ENCODE measurements at regions not wholly inside any gene's neighbourhood (a gene's known extent, or its start where the extent isn't known, plus 50 kb on each side); places are given as distances from the start of the nearest gene placed in this dataset.
A peak's percentile ranks its signal among the peaks of the same experiment; 100 is the strongest.

DNA sequence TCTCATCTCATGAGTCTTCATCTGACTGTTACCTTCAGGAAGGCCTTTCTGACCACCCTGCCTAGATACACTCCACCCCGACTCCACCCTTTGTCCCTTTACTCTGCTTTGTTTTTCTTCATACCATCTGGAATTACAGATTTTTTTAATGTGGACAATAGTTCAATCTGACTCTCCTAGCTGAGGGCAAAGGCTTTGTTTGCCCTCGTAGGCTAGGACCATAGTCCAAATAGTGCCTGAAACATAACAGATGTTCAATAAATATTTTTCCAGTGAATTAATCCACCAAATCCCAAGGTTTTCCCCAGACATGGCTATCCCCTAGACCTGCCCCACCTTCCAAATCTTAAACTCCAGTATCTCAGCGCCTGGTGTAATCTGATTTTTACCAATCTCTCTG is 176.5 kb upstream of the GJB5 start:
- H3K4me3 ChIP-seq (ENCODE audit: low read depth, low read length) = no peak overlapping the region
- TF ChIP-seq, protein P1, sequence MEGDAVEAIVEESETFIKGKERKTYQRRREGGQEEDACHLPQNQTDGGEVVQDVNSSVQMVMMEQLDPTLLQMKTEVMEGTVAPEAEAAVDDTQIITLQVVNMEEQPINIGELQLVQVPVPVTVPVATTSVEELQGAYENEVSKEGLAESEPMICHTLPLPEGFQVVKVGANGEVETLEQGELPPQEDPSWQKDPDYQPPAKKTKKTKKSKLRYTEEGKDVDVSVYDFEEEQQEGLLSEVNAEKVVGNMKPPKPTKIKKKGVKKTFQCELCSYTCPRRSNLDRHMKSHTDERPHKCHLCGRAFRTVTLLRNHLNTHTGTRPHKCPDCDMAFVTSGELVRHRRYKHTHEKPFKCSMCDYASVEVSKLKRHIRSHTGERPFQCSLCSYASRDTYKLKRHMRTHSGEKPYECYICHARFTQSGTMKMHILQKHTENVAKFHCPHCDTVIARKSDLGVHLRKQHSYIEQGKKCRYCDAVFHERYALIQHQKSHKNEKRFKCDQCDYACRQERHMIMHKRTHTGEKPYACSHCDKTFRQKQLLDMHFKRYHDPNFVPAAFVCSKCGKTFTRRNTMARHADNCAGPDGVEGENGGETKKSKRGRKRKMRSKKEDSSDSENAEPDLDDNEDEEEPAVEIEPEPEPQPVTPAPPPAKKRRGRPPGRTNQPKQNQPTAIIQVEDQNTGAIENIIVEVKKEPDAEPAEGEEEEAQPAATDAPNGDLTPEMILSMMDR (conservative IDR thresholded peaks at IDR 0.05; ENCODE audit: low read depth, low read length) = no peak
- DNase-seq (ENCODE audit: low read depth) = no peak

DNA sequence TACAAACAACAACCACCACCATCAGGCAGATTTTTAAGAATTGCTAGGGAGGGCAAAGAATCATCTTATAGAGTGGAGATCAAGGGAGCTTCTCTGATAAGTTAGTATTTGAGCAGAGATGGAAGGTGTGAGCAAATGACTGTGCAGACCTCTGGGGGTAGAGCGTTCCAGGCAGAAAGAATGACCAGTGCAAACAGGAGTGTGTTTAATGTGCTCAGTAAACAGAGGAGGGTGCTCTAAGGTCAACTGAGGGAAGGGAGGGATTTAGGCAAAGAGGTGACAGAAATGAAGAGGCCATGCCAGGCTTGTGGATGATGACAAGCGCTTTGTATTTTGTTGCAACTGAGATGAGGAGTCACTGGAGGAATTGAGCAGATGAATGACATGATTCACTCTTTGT is 172.5 kb upstream of the GJB5 start:
- no peak for DNase-seq (ENCODE audit: low read depth)
- TF ChIP-seq, protein P1 (conservative IDR thresholded peaks at IDR 0.05; ENCODE audit: low read depth, low read length) = no peak
- no peak overlapping the region for H3K4me3 ChIP-seq (ENCODE audit: low read depth, low read length)

DNA sequence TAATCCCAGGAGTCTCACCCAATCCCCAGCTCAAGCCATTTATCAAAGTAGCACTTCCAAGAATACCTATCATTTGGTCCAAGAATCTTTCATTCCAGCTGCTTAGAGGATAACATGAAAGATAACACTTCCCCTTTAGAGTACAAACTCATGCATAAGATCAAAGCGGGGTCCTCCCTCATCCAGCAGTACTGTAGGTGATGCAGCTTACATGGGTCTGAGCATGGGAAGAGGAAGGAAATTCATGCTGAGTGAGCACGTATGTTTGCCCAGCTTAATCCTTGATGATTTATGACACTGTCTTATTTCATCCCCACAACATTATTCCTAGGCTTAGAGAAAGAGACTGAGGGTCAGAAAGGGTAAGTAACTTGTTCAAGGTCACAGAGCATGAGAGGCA is 167.1 kb upstream of the GJB5 start:
- DNase-seq (ENCODE audit: low read depth) = no peak
- H3K4me3 ChIP-seq (ENCODE audit: low read depth, low read length) = no peak overlapping the region
- TF ChIP-seq, protein P1 (conservative IDR thresholded peaks at IDR 0.05; ENCODE audit: low read depth, low read length) = no peak

DNA sequence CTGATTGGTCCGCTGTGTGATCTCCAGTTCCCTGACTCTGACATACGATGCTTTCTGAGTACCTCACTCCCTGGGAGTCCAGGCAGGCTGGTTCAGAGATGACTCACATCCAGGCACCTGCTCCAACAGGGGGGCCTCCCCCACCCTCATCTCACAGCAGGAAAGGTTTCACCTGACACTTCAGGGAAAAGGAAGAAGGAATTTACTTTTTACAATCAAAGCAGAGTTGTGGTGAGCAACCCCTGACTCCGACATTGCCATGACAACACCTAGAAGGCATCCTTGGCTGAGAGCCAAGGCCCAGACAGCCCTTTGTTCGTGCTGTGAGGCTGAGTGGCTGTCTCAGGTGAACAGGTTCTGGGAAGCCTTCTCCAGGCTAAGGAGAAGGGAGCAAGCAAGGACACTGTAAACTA is 164.6 kb upstream of the GJB5 start:
- H3K4me3 ChIP-seq (ENCODE audit: low read depth, low read length) = no peak overlapping the region
- TF ChIP-seq, protein P1 (conservative IDR thresholded peaks at IDR 0.05; ENCODE audit: low read depth, low read length) = no peak
- no peak for DNase-seq (ENCODE audit: low read depth)

DNA sequence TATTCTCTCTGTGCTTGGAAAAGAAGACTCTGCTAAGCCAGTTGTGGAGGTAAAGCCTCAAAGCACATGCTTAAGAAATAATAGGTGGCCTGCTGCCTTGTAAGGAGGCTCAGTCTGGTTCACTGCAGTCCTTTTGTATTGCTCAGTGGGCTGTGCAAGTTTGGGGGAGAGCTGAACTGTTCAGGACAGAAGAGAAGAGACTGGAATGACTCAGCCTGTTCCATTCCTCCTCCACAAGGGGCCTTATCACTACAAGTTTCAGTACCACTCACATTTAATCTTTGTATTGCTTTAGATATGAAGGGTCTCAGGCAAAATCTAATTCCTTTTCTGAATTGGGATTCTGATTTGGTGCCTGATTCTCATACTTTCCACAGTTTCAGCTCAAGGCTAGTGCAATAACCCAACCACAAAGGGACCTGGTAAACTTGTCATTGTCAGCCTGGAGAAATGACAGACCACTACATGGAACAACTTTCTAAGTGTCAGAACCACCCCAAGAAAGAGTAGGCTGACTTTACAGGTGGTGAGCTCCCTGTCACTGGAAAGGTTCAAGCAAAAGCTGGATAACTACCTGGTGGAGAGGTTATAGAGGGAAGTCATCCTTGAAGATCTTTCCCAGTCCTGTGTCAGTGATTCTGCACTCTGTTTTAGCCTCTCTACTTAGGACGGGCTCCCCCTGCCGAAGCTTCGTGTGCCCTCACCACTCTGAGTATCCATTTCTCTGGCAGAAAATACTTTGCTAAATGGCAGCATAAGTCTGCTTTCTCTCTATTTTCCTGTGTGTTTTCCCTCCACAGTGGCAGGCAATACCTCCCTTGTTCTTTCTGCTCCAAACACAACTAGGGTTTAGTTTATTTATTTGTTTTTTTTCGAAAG is 162.9 kb upstream of the GJB5 start:
- TF ChIP-seq, protein P1 (conservative IDR thresholded peaks at IDR 0.05; ENCODE audit: low read depth, low read length) = no peak
- no peak overlapping the region for H3K4me3 ChIP-seq (ENCODE audit: low read depth, low read length)
- DNase-seq (ENCODE audit: low read depth) = no peak

DNA sequence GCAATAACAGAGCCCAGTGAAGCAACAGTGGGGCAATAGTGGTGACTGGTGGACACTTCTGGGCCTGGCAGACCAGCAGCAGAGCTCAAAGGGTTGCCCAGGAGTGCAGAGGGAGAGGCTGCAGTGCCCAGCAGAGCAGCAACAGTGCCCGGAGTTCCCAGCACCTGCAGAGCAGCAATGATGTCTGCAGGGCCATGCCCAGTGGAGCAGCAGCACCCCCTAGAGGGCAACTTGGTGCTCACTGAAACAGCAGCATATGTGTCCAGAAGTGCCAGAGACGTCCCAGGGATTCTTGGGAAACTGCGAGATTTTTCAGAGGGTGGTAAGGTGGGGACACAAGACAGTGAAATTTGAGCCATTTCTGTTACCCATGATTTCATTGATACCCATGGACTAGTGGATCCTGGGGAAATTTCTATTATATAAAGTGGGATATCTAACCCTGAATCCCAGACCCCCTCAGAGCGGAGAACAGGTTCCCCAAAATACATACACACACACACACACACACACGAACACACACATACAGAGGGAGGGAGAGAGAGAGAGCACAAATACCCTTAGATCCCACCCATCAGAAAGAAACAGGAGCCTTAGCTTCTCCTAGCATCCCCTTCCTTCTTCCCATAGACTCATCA is 156.9 kb upstream of the GJB5 start:
- no peak overlapping the region for H3K4me3 ChIP-seq (ENCODE audit: low read depth, low read length)
- TF ChIP-seq, protein P1 (conservative IDR thresholded peaks at IDR 0.05; ENCODE audit: low read depth, low read length) = peak; percentile 50
- peak; percentile 11 for DNase-seq (ENCODE audit: low read depth)

Data from choroid plexus epithelial cell (primary cell).